Aorta (tissue), 5 donors: ENCODE measurements at regions not wholly inside any gene's neighbourhood (a gene's known extent, or its start where the extent isn't known, plus 50 kb on each side); places are given as distances from the start of the nearest gene placed in this dataset.

Source experiments
- ATAC-seq: fragments of 200-7000 bp; cut with Tn5 transposase; one replicate; pipeline ENCODE4 v1.9.1; 2022; ENCODE audit warnings: moderate library complexity; ENCODE audit not compliant: low FRiP score
- DNase-seq, 2 donors: peaks; one replicate each; pipeline ENCODE4 v3.0.0-alpha.2; 2020
- H3K27ac ChIP-seq, 2 donors: one replicate each; pipeline ENCODE4 v1.5.1; 2013; ENCODE audit warnings: low read length in 2 of 2, mild to moderate bottlenecking in 2 of 2, moderate library complexity in 2 of 2, control low read depth in 1 of 2, inconsistent platforms in 1 of 2, low read depth in 1 of 2
- H3K27me3 ChIP-seq, 2 donors: one replicate each; pipeline ENCODE4 v1.6.1; 2013; ENCODE audit warnings: control low read depth in 1 of 2, low read length in 1 of 2, mild to moderate bottlenecking in 1 of 2, moderate library complexity in 1 of 2; ENCODE audit not compliant: insufficient read depth in 2 of 2, control insufficient read depth in 1 of 2
- H3K36me3 ChIP-seq, 2 donors: one replicate each; pipeline ENCODE4 v1.6.1; 2013; ENCODE audit warnings: control low read depth in 1 of 2, low read length in 1 of 2, mild to moderate bottlenecking in 1 of 2; ENCODE audit not compliant: insufficient read depth in 2 of 2, control insufficient read depth in 1 of 2
- H3K4me1 ChIP-seq, 2 donors: one replicate each; pipeline ENCODE4 v1.6.1; 2013; ENCODE audit warnings: low read length in 2 of 2, control low read depth in 1 of 2, mild to moderate bottlenecking in 1 of 2, moderate library complexity in 1 of 2; ENCODE audit not compliant: insufficient read depth in 2 of 2, control insufficient read depth in 1 of 2
- H3K4me3 ChIP-seq, 2 donors: one replicate each; pipeline ENCODE4 v1.5.1; 2013; ENCODE audit warnings: low read length in 2 of 2, control low read depth in 1 of 2, mild to moderate bottlenecking in 1 of 2
- H3K9me3 ChIP-seq: one replicate; pipeline ENCODE4 v1.6.1; 2013; ENCODE audit warnings: mild to moderate bottlenecking, low read length; ENCODE audit not compliant: control insufficient read depth
- WGBS, 2 donors: extraction: QIAGEN DNeasy Blood & Tissue Kit; methylation state at CpG; one replicate each; pipeline ENCODE4 v1.1.7; 2013; 5-methylcytosine and 5-hydroxymethylcytosine counted together
- intact Hi-C, 2 donors: fragments of 100-400 bp; cut with DNase I; formaldehyde crosslinking; loops; one replicate each; pipeline versions ENCODE4 v1.14.2 to v1.15.0; 2022
- donor health status: healthy with polysubstance abuse.
- donor health status: Bipolar disorder and iron deficiency.
- donor health status: DM: no; HTN: no; CAD: no.
- donor health status: DM: no; HTN: no; CAD: no.
- donor health status: DM: yes; HTN: yes; CAD: no.

DNA sequence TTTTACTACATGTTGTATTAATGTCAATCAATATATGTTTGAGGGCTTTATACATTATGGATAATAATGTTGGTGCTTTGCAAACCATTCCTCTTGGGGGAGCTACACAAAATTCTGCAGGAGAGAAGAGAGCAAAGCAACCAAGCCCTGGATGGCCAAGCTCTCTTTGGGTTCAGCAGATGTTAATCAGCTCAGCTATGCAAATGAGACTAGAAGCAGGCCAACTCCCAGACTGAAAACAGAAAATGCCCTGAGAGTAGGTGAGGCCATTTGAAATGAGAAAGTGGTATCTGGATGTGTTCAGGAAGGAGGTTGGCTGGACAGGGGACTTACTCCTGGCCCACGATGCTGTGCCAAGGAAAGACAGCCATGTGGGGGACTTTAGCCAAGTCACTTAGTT, 387.0 kb downstream of the BCOR start:
- 36 to 41% methylated on average over 1 of the region's 1 CpG for WGBS, 2 donors
- Histone ChIP-seq H3K4me3 (no peak overlapping the region), H3K9me3 (no peaks in the 10 kb centered on the region), H3K27ac (no peak overlapping the region), H3K27me3 (no peaks in the 10 kb centered on the region), H3K36me3 (no peaks in the 10 kb centered on the region), H3K4me1 (no peaks in the 10 kb centered on the region)
- intact Hi-C loops: no loop called here
- ATAC-seq (no peak), DNase-seq (no peak)

DNA sequence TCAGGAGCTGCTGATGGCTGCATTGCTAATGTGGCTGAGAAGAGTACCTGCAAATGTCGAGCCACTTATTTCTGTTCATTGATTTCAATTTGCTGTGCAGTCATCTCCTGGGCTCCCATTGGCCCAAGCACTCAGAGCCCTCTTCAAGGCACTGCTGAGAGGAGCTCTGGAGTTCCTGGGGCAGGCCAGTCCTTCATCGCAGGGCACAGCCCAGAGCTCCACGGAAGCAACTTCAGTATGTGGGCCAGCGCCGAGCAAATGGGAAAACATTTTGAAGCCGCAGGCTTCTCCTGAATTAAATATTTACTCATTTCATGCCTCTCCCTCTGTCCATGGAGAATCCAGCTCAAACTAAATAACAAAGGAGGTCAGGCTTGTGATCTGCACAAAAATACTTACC, 383.3 kb downstream of the BCOR start:
- Histone ChIP-seq H3K27me3 (no peaks in the 10 kb centered on the region), H3K9me3 (no peaks in the 10 kb centered on the region), H3K36me3 (no peaks in the 10 kb centered on the region), H3K4me1 (no peaks in the 10 kb centered on the region), H3K4me3 (no peak overlapping the region), H3K27ac (no peak overlapping the region)
- ATAC-seq (no peak), DNase-seq (no peak)
- intact Hi-C loops: no loop called here
- WGBS, 2 donors: 75 to 76% methylated on average over 6 of the region's 6 CpGs

DNA sequence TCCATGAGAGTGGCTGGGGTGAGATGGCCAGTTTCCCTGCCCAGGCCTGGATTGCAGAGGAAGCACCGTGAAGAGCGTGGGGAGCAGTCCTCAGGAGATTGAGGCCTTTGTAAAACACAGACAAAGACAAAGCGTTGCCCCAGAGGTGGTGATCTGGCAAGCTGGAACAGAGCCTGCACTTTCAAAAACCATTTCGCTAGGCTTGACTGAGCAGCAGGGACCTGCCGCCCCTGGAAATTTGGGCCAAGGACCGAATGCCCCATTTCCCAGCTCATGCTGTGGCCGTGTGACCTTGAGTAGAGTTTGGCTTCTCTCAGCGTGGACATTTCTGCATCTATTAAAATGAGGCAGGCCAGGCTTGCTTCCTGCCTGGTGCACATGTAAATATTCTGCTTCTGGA, 381.4 kb downstream of the BCOR start:
- 68 to 91% methylated on average over 8 of the region's 8 CpGs for WGBS, 2 donors
- no peaks in the 10 kb centered on the region for H3K27me3 ChIP-seq
- intact Hi-C loops: no loop called here
- no peak overlapping the region for H3K27ac ChIP-seq
- H3K36me3 ChIP-seq: no peaks in the 10 kb centered on the region
- H3K9me3 ChIP-seq: no peaks in the 10 kb centered on the region
- no peaks in the 10 kb centered on the region for H3K4me1 ChIP-seq
- ATAC-seq (no peak), DNase-seq (no peak)
- no peak overlapping the region for H3K4me3 ChIP-seq

DNA sequence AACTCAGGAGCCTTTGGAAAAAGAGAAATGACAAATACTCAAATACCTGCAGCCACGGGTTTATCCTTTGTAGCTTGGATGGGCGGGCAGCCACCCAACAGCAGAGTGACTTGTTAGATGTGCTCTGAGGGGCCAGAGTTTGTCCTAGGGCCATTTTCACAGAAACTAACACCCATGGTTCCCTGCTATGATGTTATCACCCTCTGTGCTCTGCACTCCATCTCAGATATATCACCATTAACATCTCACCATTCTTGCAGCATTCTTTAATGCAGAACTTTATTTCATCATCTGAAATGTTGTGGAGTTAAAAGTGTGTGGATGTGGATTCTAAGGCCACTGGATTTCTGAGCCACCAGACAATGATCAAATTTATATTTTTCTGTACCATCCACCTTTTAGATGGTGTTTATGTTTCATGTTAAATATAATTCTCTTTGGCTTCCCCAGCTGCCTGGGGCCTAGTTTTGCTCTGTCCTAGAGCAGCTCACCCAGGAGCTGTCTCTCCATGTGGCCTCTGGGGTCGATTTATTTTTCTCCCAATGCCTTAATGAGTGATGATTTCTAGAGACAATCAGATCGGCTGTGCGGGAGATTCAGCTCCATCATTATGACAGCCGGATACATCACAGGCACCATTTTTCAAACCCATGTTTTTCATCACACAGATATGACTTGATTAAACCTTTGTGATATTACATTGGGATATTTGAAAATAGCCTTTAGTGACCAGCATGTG, 380.8 kb downstream of the BCOR start:
- no peaks in the 10 kb centered on the region for H3K36me3 ChIP-seq
- H3K27ac ChIP-seq: no peak overlapping the region
- H3K4me1 ChIP-seq: peaks cover 0 to 3% of the 10 kb centered on the region in 2 donors
- no peak for ATAC-seq
- H3K9me3 ChIP-seq: no peaks in the 10 kb centered on the region
- no peak overlapping the region for H3K4me3 ChIP-seq
- intact Hi-C loops: no loop called here
- no peaks in the 10 kb centered on the region for H3K27me3 ChIP-seq
- DNase-seq: no peak
- WGBS, 2 donors: 76 to 94% methylated on average over 6 of the region's 6 CpGs

DNA sequence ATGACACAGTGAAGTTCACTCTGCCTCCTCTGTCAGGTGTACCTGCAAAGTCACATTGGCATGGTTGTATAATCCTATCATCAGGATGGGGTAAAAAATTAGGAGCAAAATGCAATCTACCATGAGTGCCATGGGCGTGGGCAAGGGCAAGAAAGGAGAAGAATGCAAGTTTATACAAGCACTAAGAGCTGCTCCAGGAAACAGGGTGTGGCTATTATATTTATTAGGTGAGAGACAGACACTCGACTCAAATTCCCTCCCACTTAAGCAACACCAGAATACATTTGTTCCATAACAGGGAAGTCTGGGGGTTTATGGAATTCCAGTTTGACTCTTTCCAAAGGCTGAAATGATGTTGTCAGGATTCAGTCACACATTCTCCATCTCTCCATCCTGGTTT, 378.8 kb downstream of the BCOR start:
- 68 to 94% methylated on average over 2 of the region's 2 CpGs for WGBS, 2 donors
- H3K4me3 ChIP-seq: no peak overlapping the region
- H3K9me3 ChIP-seq: no peaks in the 10 kb centered on the region
- no peaks in the 10 kb centered on the region for H3K36me3 ChIP-seq
- DNase-seq: no peak
- no peak overlapping the region for H3K27ac ChIP-seq
- peaks cover 0 to 3% of the 10 kb centered on the region in 2 donors for H3K4me1 ChIP-seq
- intact Hi-C loops: no loop called here
- H3K27me3 ChIP-seq: no peaks in the 10 kb centered on the region
- no peak for ATAC-seq

- no peaks in the 10 kb centered on the region for H3K27me3 ChIP-seq
- 21 to 43% methylated on average over 2 of the region's 2 CpGs for WGBS, 2 donors
- intact Hi-C loops: loop anchor here (5.0 to 10.0 kb wide), 2 partner anchors 76 to 291 kb away; no protein-coding TSS in a partner anchor
- no peak overlapping the region for H3K4me3 ChIP-seq
- peaks cover 0 to 3% of the 10 kb centered on the region in 2 donors for H3K4me1 ChIP-seq
- H3K36me3 ChIP-seq: no peaks in the 10 kb centered on the region
- no peaks in the 10 kb centered on the region for H3K9me3 ChIP-seq
- ATAC-seq (no peak), DNase-seq (no peak)
- no peak overlapping the region for H3K27ac ChIP-seq
Observed at GRCh38 chrX:39720945-39721344, 376.8 kb downstream of the BCOR start.

DNA sequence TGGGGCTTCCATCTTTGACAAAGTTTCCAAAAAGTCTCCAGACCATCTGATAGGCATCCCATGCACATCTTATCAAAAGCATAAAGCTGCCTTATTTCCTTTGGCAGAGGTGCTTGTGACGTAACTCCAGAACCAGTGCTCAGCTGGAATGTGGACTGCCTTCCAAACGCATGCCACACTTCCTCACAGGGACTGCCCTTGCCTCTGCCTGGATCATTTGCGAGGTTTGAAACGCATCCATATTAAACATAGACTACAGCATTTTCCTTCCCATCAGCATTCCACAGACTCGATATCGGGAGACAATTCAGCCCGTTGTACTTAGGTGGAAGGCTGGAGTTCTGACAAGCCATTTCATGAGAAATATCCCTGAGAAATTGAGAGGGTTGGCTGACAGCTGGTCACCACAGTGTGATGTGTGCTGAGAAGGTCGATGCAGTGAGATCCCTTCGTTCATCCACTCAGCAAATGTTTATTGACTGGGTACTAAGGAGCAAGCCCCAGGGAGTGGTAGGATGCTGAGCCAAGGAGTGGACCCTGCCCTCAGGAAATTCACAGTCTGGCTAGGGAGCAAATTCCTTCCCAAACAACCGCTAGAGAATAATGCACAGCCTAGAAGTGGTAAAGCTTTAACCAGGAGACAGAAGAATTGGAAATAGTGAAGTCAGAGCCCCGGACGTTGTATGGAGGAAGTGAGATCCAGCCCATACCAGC, 376.0 kb downstream of the BCOR start:
- H3K9me3 ChIP-seq: no peaks in the 10 kb centered on the region
- 4 to 35% methylated on average over 12 of the region's 12 CpGs for WGBS, 2 donors
- intact Hi-C loops: loop anchor here (5.0 to 10.0 kb wide), 2 partner anchors 77 to 291 kb away; no protein-coding TSS in a partner anchor
- DNase-seq (no peak), ATAC-seq (peak; percentile 62)
- H3K4me3 ChIP-seq: no peak overlapping the region
- H3K4me1 ChIP-seq: peaks cover 0 to 3% of the 10 kb centered on the region in 2 donors
- no peaks in the 10 kb centered on the region for H3K27me3 ChIP-seq
- H3K27ac ChIP-seq: peak overlapping the region in 1 of 2 donors; percentile 89
- H3K36me3 ChIP-seq: no peaks in the 10 kb centered on the region

DNA sequence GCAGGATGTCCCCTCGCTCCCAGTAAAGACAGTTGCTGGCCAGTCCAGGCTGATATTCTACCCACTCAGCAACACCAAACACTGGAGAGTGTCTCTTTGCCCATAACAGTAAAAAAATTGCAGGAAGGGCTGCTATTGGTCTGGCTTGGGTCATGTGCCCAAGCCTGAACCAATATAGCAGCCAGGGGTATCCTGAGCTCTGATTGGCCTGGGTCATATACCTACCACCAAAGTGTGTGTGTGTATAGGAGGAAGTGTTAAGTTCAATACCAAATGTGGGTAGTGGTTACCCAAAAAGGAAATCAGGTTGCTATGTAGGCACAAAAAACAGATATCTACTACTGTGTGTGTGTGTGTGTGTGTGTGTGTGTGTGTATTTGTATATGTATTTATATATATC, 373.2 kb downstream of the BCOR start:
- Histone ChIP-seq H3K36me3 (no peaks in the 10 kb centered on the region), H3K4me1 (peaks cover 0 to 3% of the 10 kb centered on the region in 2 donors), H3K27me3 (no peaks in the 10 kb centered on the region), H3K4me3 (no peak overlapping the region), H3K9me3 (no peaks in the 10 kb centered on the region), H3K27ac (no peak overlapping the region)
- DNase-seq (no peak), ATAC-seq (no peak)
- WGBS, 2 donors: 71 to 87% methylated on average over 1 of the region's 1 CpG
- intact Hi-C loops: loop anchor here (5.0 to 10.0 kb wide), 2 partner anchors 80 to 288 kb away; no protein-coding TSS in a partner anchor

DNA sequence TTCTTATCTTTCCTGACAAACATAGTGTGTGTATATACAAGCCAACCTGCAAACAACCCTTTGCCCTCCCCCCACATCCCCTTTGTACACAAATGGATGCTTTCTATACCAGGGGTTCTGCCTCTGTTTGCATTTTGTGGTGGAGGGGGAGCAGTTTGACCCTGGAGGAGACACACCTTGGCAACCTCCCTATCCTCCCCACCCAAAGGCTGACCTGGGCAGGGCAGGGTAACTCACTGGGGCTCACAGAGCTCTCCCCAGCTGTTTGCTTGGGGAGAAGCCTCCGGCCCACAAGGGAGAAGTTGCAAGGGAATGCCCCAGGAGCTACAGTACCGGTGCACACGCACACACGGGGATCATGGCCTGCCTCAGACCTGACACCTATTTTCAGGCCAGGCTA, 372.6 kb downstream of the BCOR start:
- Histone ChIP-seq H3K36me3 (no peaks in the 10 kb centered on the region), H3K4me1 (peaks cover 0 to 3% of the 10 kb centered on the region in 2 donors), H3K9me3 (no peaks in the 10 kb centered on the region), H3K4me3 (no peak overlapping the region), H3K27me3 (no peaks in the 10 kb centered on the region), H3K27ac (no peak overlapping the region)
- ATAC-seq (no peak), DNase-seq (no peak)
- intact Hi-C loops: loop anchor here in 1 of 2 donors (5.0 to 10.0 kb wide), 4 partner anchors 80 to 542 kb away; no protein-coding TSS in a partner anchor
- WGBS, 2 donors: 84 to 95% methylated on average over 4 of the region's 4 CpGs
